ENCODE measurements at regions not wholly inside any gene's neighbourhood (a gene's known extent, or its start where the extent isn't known, plus 50 kb on each side); places are given as distances from the start of the nearest gene placed in this dataset.
"Not testable (repeated sequence)": the region's sequence is repeated elsewhere in the genome, so short reads cannot be mapped to it uniquely, and the experiment has no call there.

DNA sequence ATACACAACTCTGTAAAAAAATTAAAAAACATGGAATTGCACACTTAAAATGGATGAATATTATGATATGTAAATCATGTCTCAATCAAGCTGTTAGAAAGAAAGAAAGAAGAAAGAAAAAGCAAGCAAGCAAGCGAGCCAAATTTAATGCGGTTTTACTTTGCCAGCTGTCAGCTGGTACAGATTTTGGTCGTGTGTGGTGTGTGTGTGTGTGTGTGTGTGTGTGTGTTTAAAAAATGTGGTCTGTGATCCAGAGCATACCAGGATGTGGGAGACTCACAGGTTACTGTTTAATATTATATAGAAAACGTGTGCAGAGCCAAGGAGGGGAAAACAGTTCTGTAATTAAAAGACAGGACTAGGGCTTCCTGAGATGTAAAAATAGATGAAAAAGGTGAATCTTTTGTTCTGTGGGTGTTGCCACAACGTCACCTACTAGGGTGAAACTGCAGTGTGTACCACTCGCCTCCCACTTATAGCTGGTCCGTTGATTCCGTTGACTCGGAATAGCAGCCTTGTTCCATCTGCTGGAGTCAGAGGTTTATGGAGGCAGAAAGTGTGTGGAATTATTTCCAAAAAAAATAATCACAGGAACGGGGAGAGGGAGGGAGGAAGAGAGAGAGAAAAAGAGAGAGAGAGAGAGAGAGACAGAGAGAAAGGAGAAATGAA, 197.7 kb downstream of the BCAS1 start:
- no peak for DNase-seq (ENCODE audit: low read depth)

- DNase-seq (ENCODE audit: low read depth): no peak
Measured at GRCh38 chr20:53872081-53872541, 198.3 kb downstream of the BCAS1 start.

DNA sequence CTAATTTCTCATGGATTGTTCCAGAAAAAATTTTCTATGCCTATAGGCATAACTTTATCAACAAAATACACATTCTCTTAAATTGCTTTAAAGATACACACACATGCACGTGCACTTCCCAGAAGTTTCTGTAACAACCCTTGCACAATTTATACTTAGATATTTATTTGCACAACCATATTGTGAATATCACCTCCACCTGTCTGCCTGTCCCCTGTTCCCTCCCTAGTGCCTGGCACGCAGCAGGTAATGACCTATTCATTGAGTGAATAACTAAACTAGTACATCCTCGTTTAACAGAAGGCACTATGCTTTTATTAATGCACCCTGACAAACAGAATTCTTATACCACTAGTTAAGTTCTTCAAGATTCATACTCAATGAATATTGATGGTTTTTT, 198.9 kb downstream of the BCAS1 start:
- DNase-seq (ENCODE audit: low read depth): no peak

DNA sequence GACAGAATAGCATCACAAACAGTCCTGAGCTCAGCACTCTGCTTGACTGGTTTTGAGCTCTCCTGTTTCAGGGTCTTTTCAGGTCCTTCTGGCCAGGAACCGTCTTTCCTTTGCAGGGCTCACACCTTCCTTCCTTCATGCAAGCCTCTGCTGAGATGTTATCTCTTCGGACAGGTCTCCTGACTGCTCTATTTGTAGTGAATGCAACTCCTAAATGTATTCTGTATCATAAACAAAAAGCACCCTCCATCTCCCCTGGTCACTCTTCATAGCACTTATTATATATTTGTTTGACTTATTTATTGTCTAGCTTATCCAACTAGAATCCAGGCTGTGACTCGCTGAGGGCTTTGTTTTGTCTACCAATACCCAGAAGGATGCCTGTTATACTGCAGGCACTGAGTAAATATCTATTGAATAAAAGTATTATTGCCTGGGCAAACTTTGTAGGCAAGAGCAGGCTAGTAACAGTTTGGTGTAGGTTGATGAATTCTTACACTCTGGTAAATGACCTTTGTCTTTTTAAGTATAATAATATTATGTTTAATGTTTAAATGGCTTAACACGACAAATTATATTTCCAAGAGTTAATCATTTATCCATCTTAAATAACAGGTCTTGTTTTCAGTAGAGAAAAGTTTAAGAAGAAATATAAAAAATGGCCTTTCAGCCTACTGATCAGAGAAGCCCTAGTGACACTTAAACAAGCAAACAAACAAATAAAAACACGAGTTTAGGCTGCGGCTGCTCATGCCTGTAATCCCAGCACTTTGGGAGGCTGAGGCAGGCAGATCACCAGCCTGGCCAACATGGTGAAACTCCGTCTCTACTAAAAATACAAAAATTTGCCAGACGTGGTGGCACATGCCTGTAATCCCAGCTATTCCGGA, 199.7 kb downstream of the BCAS1 start:
- DNase-seq (ENCODE audit: low read depth): no peak

DNA sequence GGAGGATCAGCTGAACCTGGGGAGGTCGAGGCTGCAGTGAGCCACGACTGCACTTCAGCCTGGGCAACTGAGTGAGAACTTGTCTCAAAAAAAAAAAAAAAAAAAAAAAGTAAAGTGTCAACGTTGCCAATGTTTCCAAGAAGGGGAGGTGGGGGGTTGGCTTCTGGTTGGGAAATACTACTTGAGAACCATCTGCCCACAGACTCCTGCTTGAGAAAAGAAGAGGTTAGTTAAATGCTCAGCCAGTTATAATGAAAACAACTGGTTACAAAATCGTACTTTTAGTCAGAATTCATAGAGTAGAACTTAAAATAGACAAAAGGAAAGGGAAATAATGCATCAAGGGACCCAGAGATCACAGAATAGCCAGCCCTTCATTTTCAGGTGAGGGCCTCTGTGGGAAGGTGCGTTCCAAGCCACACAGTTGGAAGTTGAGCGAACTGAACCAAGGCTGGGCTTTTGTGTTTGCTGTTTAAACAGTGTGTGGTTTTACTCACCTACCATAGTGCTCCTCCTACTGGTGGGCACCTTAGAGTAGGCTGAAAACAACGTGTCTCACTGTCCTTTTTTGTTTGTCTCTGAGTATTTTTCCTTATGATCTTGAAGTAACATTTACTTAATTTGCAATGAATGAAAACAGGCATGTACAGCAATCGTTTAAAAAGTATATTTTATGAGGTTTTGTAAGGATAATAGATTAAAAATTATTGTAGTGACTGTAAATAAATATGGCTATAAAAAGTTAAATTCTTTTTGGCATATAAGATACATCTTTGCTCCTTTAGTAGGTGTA, 200.7 kb downstream of the BCAS1 start:
- DNase-seq (ENCODE audit: low read depth): peak; percentile 81

DNA sequence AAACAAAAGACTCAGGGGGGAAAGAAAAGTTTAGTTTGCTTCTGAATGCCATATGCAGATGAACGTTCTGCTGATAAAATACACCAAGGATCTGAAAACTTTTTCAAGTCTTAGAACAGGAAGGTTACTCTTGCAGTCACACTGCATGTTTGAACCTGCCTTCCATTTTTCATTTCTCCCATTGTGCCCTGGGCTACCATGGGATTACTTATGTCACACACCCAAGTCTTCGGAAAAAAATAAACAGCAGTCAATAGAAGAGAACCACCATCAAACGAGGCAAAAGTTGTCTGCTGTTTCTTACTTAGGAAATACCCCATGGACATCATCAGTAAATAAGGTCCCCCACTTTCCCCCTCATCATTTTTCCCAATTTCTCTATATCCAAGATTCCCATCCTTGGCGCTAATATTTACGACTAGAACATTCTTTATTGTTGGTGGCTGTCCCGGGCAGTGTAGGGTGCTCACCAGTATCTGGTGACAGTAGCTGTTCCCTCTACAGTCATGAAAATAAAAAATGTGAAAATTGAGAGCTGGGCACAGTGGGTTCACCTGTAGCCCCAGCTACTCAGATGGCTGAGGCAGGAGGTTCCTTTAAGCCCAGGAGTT, 202.5 kb downstream of the BCAS1 start:
- no peak for DNase-seq (ENCODE audit: low read depth)

- peak; percentile 74 for DNase-seq (ENCODE audit: low read depth)
Measured at GRCh38 chr20:53866794-53867740, 203.3 kb downstream of the BCAS1 start.

DNA sequence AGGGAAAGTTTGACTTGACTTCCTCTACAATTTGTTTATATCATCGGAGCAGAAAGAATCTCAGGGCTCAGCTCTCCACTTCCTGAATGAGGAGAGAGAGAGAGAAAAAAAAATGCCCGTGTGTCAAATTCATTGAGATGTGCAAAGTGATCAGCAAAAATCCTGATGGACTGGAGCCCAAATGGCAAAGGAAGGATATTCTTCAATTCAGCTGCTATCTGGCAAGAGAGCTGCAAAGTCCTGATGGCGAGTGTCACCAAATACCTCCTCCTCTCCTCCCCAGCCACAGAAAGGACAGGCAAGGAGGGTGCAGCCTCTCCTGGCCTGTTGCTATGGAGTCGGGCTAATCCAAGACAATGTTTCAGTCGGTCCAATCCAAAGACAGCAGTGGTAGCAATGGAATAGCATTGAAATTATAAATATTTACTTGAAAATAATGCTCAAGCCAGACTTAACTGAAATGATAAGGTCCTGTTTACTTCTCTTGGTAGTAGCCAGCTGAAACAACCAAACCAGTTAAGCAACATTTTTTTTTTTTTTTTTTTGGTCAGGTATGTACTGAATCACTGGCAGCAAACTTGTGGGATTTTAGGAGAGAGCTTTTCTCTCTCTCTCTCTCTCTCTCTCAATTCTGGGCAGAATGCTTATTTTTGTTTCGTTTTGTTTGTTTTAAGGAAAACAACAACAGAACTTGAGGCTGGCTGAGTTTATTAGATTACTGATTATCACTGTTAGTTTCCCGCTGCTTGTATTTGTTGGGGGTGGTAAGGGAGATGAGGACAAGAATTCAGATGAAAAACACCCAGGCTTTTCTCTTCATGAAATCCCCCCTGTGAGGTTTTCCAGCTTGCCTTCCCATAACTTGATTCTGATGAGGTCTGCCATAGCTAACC, 204.2 kb downstream of the BCAS1 start:
- DNase-seq (ENCODE audit: low read depth): peak; percentile 84

- DNase-seq (ENCODE audit: low read depth): not testable (repeated sequence)
Measured at GRCh38 chr20:53864765-53865683, 205.4 kb downstream of the BCAS1 start.

GRCh38 chr20:53863923-53864641, 206.3 kb downstream of the BCAS1 start:
- DNase-seq (ENCODE audit: low read depth): peak; percentile 22

- not testable (repeated sequence) for DNase-seq (ENCODE audit: low read depth)
Measured at GRCh38 chr20:53863535-53863922, 206.9 kb downstream of the BCAS1 start.

DNA sequence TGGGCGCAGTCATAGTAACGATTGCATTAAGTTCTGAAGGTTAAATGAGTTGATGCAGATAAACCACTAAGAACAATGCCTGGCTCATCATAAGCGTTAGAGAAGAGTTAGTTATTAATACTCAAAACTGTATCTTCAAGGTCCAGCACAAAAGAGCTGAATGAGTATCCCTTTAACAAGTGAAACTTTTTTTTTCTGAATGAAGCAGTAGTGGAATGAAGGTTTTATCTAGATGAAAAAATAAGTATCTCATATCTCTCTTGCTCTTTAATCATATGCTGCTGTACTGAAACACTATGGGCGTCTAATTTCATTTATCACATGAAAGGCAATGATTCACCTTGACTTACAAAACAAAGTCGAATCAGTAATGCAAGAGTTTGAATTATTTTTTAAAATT, 207.4 kb downstream of the BCAS1 start:
- DNase-seq (ENCODE audit: low read depth): peak; percentile 70

DNA sequence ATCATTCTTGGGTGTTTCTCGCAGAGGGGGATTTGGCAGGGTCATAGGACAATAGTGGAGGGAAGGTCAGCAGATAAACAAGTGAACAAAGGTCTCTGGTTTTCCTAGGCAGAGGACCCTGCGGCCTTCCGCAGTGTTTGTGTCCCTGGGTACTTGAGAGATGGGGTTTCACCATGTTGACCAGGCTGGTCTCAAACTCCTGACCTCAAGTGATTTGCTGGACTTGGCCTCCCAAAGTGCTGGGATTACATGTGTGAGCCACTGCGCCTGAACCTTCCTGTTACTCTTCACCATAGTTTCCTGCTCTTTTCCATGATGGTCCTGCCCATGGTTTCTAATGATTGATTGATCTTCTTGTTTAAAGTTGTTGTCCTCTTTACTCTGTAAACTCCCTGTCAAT, 207.9 kb downstream of the BCAS1 start:
- DNase-seq (ENCODE audit: low read depth): not testable (repeated sequence)

- DNase-seq (ENCODE audit: low read depth): not testable (repeated sequence)
Measured at GRCh38 chr20:53862136-53862397, 208.3 kb downstream of the BCAS1 start.

DNA sequence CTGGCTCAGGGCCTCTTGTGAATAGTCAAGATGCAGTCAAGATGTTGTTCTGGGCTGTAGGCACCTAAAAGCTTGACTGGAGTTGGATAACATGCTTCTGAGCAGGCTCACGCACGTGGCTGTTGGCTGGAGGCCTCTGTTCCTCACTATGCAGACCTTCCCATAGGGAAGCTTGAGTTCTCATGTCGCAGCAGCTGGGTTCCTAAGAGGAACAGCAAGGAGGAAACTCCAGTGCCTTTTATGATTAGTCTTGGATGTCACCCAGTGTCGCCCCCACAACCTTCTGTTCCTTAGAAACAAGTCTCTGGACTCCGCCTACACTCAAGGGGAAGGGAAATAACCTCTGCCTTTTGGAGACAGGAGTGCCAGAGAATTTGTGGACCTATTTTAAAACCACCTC, 210.7 kb downstream of the BCAS1 start:
- no peak for DNase-seq (ENCODE audit: low read depth)

GRCh38 chr20:53859009-53859408, 211.4 kb downstream of the BCAS1 start:
- not testable (repeated sequence) for DNase-seq (ENCODE audit: low read depth)

GRCh38 chr20:53858516-53858915, 211.9 kb downstream of the BCAS1 start:
- DNase-seq (ENCODE audit: low read depth): not testable (repeated sequence)

GRCh38 chr20:53857723-53858236, 212.6 kb downstream of the BCAS1 start:
- no peak for DNase-seq (ENCODE audit: low read depth)

Data from amniotic epithelial cell (primary cell).